HG02840 (cell line): ENCODE measurements at regions not wholly inside any gene's neighbourhood (a gene's known extent, or its start where the extent isn't known, plus 50 kb on each side); places are given as distances from the start of the nearest gene placed in this dataset.

Source experiments
- ATAC-seq: cut with Tn5 transposase; IDR thresholded peaks from one replicate; pipeline ENCODE4 v1.9.1; 2021; ENCODE audit warnings: mild to moderate bottlenecking, moderate library complexity, moderate number of reproducible peaks; ENCODE audit not compliant: unreplicated experiment, low FRiP score

DNA sequence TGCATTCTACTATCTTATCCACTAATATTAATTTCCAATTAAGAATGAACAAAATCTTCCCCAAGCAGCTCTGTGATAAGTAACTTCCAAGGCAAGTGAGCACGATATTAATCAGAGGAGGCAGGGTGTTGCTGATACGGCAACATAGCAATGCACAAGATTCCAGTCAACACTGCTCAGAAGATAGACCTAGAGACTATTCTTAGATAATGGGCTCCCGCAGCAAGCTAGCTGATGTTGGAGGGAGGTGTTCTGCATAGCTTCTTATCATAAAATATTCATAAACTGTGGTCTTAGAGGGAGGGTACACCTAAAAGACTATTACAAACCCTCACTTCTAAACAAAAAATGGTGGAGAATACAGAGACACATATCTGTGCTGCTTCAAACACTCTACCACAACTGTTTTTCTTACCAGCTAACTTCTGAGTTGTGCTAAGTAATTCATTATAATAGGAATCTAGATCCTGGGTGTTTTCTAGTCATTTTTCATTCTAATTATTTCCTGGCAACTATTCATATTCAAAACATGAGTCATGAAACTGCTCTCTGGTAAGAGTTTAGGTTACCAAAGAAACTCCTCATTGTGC lies 382.0 kb upstream of the SOX14 start:
- no peak for ATAC-seq

DNA sequence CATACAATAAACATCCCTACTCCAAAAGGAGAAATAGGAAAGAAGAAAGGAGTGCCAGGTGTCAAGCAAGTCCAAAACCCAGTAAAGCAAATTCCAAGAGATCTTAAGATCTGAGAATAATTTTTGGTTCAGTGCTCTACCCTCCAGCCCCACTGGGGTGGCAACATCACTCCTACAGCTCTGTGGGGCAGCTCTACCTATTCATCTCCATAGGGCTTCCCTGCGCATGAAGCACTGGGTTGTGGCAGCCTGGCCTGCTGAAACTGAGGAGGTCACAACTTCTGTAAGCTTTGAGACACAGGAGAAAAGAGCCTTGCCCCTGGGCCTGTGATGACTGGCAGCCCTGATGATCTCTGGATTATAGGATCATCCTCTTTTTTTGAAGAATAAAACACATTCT lies 378.2 kb upstream of the SOX14 start:
- no peak for ATAC-seq

DNA sequence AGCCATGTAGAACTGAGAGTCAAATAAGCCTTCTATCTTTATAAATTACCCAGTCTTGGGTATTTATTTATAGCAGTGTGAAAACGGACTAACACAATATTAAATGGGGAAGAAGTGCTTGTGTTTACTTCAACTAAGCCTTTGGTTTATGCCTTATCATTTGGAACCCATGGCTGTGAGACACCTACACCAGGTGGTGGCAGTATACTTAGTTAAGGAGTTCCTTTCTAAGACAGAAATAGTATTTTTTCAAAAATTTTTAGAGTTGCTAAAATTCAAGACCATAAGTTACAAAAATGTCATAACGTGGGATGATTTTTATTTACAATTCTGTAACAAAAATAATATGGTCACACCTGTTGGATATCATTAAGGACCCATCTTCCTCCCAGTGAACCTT lies 354.5 kb upstream of the SOX14 start:
- no peak for ATAC-seq

DNA sequence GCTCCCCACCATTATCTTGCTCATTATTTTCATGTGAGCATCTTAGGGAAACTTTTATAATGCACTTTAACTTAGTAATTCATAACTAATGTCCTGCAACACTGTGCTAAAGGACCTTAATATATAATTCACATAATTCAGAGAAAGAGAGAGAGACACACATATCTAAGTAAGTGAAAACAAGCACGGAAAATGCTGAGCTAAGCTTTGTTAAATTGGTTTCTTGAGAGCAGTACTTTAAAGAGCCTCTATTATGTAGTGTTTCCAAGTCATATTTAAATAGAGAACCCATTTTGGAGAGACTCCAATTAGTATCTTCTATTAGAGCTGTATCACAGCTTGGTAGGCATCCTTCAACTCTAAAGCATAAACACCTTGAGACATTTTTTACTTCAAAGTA lies 354.1 kb upstream of the SOX14 start:
- ATAC-seq = no peak

DNA sequence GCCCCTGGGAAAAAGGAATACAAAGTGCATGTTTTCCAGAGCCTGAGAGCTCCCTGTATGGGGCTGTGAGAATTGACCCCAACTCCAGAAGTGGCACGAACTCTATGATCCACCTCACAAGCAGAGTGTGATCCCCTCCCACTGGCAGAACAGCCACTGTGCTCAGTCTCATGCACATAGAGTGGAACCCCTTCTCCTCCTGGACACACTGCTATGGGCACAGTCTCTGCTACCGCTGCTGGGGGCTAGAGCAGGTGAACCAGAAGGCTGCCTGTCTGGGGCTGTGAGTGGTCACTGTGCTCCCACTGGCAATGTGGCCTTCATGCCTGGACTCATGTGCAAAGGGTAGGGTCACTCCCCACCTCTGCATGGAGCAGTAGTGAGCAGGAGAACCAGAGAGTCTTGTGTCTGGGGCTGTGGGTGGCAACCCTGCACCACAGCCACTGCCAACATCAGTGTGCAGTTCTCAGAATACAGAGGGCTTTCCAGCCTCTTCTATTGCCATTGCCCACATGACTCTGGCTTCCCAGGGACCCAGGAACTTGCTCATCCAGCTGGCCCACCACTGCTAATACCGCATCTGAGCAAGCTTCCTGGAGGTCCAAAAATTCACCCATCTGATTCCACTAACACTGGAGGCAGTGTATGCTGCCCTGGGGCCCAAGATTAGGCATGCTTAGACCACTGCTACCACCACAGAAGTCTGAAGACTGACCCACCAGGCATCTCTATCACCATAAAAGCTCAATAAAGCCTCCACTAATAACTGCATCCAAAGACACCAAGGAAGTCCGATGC lies 343.7 kb upstream of the SOX14 start:
- no peak for ATAC-seq

DNA sequence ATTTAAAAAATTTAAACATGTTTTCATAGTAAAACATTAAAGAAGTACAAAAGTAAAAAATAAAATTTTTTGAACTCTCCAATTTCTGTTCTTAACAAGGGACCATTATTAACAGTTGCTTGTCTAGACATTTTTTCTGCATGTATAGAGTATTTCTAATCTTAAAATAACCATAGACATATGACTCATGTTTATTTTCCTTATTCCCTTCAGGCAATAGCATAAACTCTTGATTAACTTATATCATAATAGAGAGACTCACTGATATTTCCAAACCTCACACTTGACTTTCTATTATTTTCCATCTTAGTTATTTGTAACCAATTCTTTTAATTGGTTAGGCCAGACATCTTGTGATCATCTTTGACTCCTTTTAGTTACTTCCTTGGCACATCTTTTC lies 325.6 kb upstream of the SOX14 start:
- ATAC-seq = no peak

DNA sequence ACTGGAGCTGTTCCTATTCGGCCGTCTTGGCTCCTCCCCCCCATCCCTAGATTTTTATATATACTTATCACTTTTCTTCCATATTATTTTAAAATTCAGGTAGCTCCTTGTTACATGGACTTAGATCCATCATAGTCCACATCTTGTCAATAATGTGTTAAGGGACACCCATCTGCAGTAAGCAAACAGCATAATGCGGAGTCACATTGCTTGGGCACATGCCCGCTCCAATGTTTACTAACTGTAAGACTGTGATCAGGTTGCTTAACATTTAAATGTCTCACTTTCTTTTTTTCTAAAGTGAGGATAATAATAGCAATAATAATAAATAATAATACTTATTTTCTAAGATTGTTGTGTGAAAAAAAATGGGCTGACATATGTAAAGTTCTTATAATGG lies 303.2 kb upstream of the SOX14 start:
- ATAC-seq = no peak

DNA sequence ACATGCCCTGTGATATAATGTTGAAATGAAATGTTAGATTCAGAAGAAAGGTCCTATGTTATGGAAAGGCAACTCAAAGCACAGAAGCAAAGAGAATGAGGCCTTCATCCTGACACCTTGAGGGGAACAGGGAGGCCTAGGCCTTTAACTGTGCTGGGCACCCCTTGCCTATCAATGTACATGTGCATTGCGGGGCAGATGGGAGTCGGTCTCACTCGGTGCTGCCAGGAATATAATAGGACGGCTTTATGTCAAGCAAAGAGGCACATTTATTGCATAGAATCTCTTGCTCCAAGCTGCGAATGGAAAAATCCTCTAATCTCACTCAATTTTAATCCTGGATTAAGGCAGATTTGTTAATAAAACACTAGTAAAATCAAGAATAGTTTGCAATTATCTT lies 301.0 kb upstream of the SOX14 start:
- no peak for ATAC-seq

DNA sequence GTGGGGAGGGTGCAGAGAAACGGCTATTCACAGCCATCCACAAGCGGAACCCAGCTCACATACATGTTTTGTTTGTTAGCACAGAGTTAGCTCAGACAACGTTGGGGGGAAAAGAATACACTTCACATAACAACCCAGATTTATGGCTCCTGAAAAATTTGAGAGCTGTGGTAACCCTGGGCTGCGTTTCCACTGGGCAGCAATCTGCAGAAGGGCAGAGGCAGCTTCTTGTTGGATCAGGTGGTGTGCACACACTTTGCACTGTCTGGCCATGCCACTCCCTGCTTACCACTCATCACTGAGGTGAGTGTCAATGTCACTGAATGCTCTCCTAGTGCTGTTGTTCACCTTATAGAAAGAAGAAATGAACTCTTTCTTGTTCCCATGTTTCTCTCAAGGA lies 299.8 kb upstream of the SOX14 start:
- no peak for ATAC-seq

DNA sequence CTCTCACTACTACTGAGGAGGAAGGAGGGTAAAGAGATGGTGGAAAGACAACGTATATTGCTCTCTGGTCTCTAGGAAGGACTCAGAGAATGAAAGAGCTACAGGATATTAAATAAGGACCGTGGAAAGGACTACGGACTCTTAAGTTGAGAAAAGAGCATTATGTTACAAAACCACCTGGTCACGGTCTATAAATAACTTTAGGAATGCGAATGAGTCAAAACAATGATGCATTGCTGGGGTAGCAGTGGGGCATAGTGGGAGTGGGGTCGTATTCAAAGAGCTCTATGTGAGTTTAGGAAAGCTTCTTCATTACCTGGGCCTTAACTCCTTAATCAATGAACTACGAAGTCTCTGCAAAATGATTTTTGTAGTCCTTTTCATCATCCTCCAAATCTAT lies 295.7 kb upstream of the SOX14 start:
- no peak for ATAC-seq

DNA sequence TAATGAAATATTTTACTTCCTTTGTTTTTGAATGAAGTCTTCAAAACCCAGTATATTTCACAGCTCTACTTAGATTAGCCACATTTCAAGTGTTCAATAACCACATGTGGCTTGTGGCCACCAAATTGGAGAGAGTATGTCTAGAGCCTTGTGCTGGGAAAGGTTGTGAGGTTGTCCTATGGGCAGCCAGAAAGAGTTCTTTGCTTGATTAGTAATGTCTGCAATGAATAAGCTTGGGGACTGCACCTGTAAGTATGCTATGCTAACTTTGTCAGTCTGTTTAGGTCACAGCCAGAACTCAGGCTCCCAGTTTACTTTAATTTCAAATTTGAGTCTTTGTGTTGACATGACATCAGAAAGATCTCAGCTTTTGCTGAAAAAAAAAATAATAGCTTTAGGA lies 294.9 kb upstream of the SOX14 start:
- no peak for ATAC-seq

DNA sequence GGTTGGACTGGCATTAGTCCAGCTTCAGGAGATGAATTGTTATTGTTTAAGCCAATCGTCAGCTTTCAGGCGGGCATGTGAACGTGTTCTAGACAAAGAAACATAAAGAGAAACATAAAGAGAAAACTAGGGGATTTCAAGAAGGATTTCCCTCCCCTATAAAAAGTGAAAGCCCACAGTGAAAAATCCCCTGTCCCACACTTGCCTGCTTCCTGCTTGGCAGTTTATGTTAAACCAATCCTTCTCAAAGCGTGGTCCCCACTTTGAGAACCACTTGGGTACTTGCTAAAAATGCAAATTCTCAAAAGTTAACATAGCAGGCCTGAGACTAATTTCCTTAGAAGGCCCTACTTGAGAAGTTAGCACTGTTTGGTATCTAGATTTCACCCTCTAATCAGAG lies 293.0 kb upstream of the SOX14 start:
- no peak for ATAC-seq

DNA sequence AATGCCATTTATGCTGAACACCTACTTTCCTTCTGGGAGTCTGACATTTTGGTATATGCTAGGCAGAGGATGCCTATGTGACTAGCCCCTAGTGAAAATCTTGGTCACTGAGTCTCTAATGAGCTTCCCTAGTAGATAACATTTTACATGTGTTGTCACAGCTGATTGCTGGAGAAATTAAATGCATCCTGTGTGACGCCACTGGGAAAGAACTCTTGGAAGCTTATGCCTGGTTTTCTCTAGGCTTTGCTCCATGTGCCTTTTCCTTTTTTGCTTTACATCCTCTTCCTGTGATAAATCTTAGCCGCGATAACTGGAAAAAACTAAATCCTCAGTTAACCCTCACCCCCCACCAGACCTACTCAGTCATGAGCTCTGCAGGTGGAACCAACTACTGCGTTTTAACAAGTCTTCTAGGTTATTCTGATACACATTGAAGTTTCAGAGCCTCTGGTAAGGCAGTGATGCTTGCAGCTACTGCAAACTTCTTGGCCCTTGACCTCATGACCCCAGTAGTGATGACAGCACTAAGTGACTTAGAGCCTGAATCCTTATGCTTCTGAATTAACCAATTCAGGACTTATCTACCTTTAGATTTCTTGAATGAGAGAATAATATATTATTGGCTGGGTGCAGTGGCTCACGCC lies 292.4 kb upstream of the SOX14 start:
- ATAC-seq = no peak

DNA sequence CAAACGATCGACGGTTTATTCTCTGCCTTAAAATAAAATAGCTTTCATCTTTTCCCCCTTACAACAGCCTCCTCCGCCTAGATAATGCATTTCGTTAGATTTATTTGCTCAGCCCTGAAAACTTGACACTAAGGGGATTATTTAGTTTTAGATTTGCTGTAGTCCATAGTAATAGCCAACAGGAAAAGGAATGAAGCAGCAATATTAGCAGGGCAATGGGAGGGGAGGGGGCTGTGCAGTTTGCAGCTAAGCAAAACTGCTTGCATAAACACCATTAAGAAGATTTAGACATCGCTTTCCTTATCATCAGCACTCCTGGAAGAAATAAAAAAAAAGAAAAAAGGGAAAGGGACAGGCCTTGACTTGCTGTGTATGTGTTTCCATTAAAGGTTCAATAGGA lies 286.5 kb upstream of the SOX14 start:
- no peak for ATAC-seq

DNA sequence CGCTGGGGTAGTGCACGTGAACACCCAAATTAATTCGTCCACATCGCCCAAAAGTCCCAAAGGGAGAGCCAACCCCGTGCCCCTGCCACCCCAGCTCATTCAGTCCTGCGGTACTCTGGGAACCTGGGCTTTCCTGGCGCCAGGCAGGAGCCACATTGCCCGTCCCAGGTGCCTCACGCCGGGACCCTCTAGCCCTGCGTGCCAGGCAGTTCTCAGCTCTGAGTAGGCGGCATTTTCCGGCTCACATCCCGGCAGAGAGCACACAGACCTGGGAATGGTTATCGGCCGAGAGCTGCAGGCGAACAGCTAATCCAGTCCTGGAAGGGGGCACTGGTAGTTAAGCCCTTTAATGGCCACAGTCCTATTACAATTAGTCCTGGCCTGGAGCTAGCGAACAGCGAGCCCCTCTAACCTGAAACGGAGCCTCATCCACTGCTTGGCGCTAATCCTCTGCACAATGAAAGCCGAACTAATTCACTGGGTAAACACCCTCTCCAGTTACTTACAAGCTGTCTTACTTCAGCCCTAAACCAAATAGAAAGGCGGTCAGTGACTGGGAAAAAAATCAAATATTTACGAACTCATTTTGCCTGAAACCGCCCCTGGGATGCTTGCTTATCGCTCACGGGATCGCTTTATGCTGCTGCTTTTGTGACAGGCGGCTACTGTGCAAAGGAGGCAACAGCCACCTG lies 254.6 kb upstream of the SOX14 start:
- no peak for ATAC-seq

DNA sequence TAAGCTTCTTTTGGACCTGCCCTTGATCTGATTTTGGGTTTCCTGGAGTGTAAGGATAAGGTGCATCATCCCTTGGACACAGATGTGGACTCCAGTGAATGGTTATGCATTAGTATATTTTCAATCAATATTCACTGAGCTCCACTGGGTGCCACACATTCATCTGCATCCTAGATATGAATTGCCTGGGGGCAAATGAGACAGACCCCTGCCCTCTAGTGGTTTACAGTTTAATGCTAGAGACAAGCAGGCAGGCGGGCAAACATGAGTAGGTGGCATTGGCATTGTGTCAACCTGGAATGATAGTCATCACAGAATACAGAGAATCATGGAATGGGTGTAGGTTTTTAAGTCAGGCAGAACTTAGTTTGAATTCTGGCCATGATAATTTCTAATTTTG lies 252.5 kb upstream of the SOX14 start:
- ATAC-seq = no peak

DNA sequence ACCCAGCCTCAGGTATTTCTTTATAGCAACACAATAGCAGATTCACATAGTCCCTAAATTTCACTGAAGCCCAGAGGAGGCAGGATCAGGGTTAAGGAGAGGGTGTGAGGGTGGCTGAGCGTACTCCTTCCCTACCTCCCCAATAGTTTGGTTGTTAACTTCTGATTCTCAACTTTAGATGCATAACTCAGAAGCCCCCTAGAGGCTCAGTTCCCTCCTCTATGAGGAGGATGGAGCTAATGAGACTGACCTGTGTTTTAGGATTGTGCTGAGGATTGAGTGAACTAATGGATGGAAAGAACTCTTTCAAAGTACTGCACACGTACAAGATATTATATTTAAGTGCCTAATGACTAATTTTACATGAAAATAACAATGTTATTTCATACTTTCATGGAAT lies 249.3 kb upstream of the SOX14 start:
- no peak for ATAC-seq

DNA sequence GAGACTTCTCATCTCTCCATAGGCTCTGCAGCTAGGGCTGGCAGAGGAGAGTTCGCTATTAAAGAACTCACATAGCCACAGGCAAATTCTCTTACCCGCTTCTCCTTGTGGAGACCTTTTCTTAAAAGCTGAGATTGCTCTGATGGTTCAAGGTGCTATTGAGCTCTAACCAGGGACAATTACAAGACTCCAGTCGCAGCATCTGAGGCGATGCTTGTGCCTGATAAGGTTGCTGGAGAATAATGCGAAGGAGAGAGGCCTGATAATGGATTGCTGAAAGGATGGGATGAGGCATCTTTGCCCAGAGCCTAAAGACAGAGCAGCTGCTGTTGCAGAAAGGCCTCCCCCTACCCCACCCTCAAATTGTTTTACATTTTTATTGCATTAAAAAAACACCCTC lies 244.5 kb upstream of the SOX14 start:
- no peak for ATAC-seq

DNA sequence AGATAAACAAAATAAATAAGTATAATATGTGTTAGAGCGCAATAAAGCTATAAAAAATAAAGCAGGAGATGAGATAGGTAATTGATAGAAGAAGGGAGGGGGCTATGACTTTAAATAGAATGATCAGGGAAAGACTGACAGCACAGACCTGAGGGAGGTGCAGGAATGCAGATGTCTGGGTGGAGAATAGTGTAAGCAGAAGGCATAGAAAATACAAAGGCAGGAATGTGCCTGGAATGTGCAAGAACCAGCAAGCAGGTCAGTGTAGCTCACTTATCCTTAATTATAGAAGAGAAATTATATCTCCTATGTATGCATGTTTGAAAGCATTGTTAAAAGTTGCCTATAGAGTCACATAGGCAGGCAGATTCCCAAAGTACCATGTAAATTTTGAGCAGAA lies 239.4 kb upstream of the SOX14 start:
- no peak for ATAC-seq

DNA sequence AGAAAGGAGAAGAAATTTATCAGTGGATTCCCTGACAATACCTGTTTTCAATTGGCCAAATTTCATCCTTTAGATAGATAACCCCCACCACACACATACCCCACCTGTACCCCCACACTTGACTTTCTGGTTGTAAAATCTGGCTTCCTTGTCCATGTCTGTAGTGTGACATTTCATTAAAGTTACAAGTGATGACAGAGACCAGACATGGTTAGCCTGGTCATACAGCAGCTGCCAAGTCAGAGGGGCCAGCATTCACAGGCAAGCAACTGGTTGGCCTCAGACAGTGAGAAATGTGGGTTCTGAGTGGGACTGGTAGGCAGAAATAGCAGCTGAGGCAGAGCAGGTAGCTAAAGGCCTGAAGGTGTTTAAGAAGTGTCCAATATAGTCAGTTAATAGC lies 238.6 kb upstream of the SOX14 start:
- no peak for ATAC-seq

DNA sequence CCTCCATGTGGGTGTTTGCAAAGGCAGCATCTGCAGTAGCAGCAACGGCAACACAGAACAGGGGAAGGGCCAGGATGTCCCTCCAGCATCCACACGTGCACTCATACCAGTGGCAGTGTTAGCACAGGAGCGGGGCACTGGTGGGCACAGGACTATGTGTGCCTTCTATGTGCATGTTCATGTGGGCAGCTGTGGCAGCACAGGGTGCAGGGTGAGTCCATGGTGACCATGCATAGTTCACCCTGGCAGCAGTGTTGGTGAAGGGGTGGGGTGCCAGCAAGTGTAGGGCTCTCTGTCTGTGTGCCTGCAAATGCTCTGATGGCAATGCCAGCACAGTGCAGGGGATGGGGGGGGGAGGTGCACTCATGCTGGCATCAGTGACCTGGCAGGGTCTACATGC lies 222.1 kb upstream of the SOX14 start:
- ATAC-seq = no peak
